ENCODE measurements at regions not wholly inside any gene's neighbourhood (a gene's known extent, or its start where the extent isn't known, plus 50 kb on each side); places are given as distances from the start of the nearest gene placed in this dataset.

- H3K79me2 ChIP-seq (ENCODE audit: insufficient read depth, low read depth), result no peaks in the 10 kb centered on the region
- H2AFZ ChIP-seq (ENCODE audit: low read depth), result peak overlapping the region; percentile 32; the same call in 1 of the 2 replicates
- H3K27me3 ChIP-seq (ENCODE audit: insufficient read depth, low read depth), result no peaks in the 10 kb centered on the region; the same call in 1 of the 2 replicates
- H3K27ac ChIP-seq, result peak overlapping the region; percentile 99
- H3K4me3 ChIP-seq (IDR thresholded peaks at IDR 0.05; ENCODE audit: insufficient read depth, low read depth, low read length), result no peak overlapping the region
- peak overlapping the region; percentile 91 for H3K9ac ChIP-seq
- TF ChIP-seq CTCF (conservative IDR thresholded peaks at IDR 0.05; ENCODE audit: low read depth, low read length), result no peak
- H3K4me1 ChIP-seq (ENCODE audit: low read depth, poor library complexity, severe bottlenecking), result peaks cover 85% of the 10 kb centered on the region
- no peaks in the 10 kb centered on the region for H4K20me1 ChIP-seq (ENCODE audit: insufficient read depth)
- no peaks in the 10 kb centered on the region for H3K36me3 ChIP-seq (ENCODE audit: insufficient read depth)
- H3K4me2 ChIP-seq, result peak overlapping the region; percentile 98
These were observed 310.7 kb upstream of the PMFBP1 start for GRCh38 chr16:72482695-72483094.

GRCh38 chr16:72481419-72481818, 309.5 kb upstream of the PMFBP1 start:
- peak overlapping the region; percentile 98 for H3K4me2 ChIP-seq
- no peaks in the 10 kb centered on the region for H3K36me3 ChIP-seq (ENCODE audit: insufficient read depth)
- no peaks in the 10 kb centered on the region for H4K20me1 ChIP-seq (ENCODE audit: insufficient read depth)
- peaks cover 97% of the 10 kb centered on the region for H3K4me1 ChIP-seq (ENCODE audit: low read depth, poor library complexity, severe bottlenecking)
- peak overlapping the region; percentile 91; the same call in 1 of the 2 replicates for H3K9ac ChIP-seq
- H3K4me3 ChIP-seq (IDR thresholded peaks at IDR 0.05; ENCODE audit: insufficient read depth, low read depth, low read length), result no peak overlapping the region
- H3K27me3 ChIP-seq (ENCODE audit: insufficient read depth, low read depth), result no peaks in the 10 kb centered on the region
- no peak for TF ChIP-seq CTCF (conservative IDR thresholded peaks at IDR 0.05; ENCODE audit: low read depth, low read length)
- H2AFZ ChIP-seq (ENCODE audit: low read depth), result no peak overlapping the region
- H3K79me2 ChIP-seq (ENCODE audit: insufficient read depth, low read depth), result no peaks in the 10 kb centered on the region
- H3K27ac ChIP-seq, result peak overlapping the region; percentile 99

GRCh38 chr16:72480911-72481310, 309.0 kb upstream of the PMFBP1 start:
- Histone ChIP-seq H4K20me1 (ENCODE audit: insufficient read depth) (no peaks in the 10 kb centered on the region), H3K36me3 (ENCODE audit: insufficient read depth) (no peaks in the 10 kb centered on the region), H3K4me2 (peak overlapping the region; percentile 98), H3K79me2 (ENCODE audit: insufficient read depth, low read depth) (no peaks in the 10 kb centered on the region), H3K27me3 (ENCODE audit: insufficient read depth, low read depth) (no peaks in the 10 kb centered on the region), H3K4me1 (ENCODE audit: low read depth, poor library complexity, severe bottlenecking) (peaks cover 97% of the 10 kb centered on the region), H3K9ac (peak overlapping the region; percentile 91; the same call in 1 of the 2 replicates), H2AFZ (ENCODE audit: low read depth) (no peak overlapping the region), H3K27ac (peak overlapping the region; percentile 99), H3K4me3 (IDR thresholded peaks at IDR 0.05; ENCODE audit: insufficient read depth, low read depth, low read length) (no peak overlapping the region)
- TF ChIP-seq CTCF (conservative IDR thresholded peaks at IDR 0.05; ENCODE audit: low read depth, low read length), result no peak

GRCh38 chr16:72475688-72476087, 303.7 kb upstream of the PMFBP1 start:
- H3K27me3 ChIP-seq (ENCODE audit: insufficient read depth, low read depth), result no peaks in the 10 kb centered on the region
- H4K20me1 ChIP-seq (ENCODE audit: insufficient read depth), result no peaks in the 10 kb centered on the region
- H3K36me3 ChIP-seq (ENCODE audit: insufficient read depth), result no peaks in the 10 kb centered on the region
- H2AFZ ChIP-seq (ENCODE audit: low read depth), result no peak overlapping the region
- no peaks in the 10 kb centered on the region for H3K79me2 ChIP-seq (ENCODE audit: insufficient read depth, low read depth)
- peak overlapping the region; percentile 89 for H3K27ac ChIP-seq
- peaks cover 91% of the 10 kb centered on the region for H3K4me1 ChIP-seq (ENCODE audit: low read depth, poor library complexity, severe bottlenecking)
- peak overlapping the region; percentile 95 for H3K4me2 ChIP-seq
- no peak for TF ChIP-seq CTCF (conservative IDR thresholded peaks at IDR 0.05; ENCODE audit: low read depth, low read length)
- H3K9ac ChIP-seq, result 0 out of 2 replicates have a peak overlapping the region, but pooled peaks have one; percentile 51
- H3K4me3 ChIP-seq (IDR thresholded peaks at IDR 0.05; ENCODE audit: insufficient read depth, low read depth, low read length), result no peak overlapping the region
